ENCODE measurements at regions not wholly inside any gene's neighbourhood (a gene's known extent, or its start where the extent isn't known, plus 50 kb on each side); places are given as distances from the start of the nearest gene placed in this dataset.

GRCh38 chr10:108663587-108663986, 1259.7 kb downstream of the XPNPEP1 start:
- Histone ChIP-seq H3K4me2 (ENCODE audit: low read length) (no peak overlapping the region), H3K79me2 (replicated peaks; ENCODE audit: insufficient read depth, low read length) (no peaks in the 10 kb centered on the region), H3K9me2 (ENCODE audit: insufficient read depth, low read length) (no peaks in the 10 kb centered on the region), H3K36me3 (ENCODE audit: insufficient read depth, low read length) (no peaks in the 10 kb centered on the region), H3K9ac (ENCODE audit: low read length) (no peak overlapping the region), H2AFZ (ENCODE audit: low read depth, low read length) (no peak overlapping the region), H3K27ac (ENCODE audit: low read length) (no peak overlapping the region), H3K27me3 (ENCODE audit: insufficient read depth, low read depth, low read length) (no peaks in the 10 kb centered on the region), H3K4me3 (ENCODE audit: low read length) (no peak overlapping the region), H3F3A (ENCODE audit: insufficient read depth, low read length, poor library complexity, severe bottlenecking) (no peaks in the 10 kb centered on the region), H3K9me3 (ENCODE audit: low read length) (no peaks in the 10 kb centered on the region), H4K20me1 (ENCODE audit: insufficient read depth) (no peaks in the 10 kb centered on the region)
- TF ChIP-seq EP300 (conservative IDR thresholded peaks at IDR 0.05; ENCODE audit: poor library complexity, severe bottlenecking) (no peak), SMC3 (conservative IDR thresholded peaks at IDR 0.05; ENCODE audit: poor library complexity) (no peak), MXI1 (conservative IDR thresholded peaks at IDR 0.05; ENCODE audit: poor library complexity, severe bottlenecking) (no peak), RAD21 (conservative IDR thresholded peaks at IDR 0.05) (no peak), EZH2 (IDR thresholded peaks at IDR 0.05; ENCODE audit: borderline replicate concordance, insufficient read depth, low read length, poor library complexity, severe bottlenecking) (no peak)
- TF ChIP-seq, protein P1, sequence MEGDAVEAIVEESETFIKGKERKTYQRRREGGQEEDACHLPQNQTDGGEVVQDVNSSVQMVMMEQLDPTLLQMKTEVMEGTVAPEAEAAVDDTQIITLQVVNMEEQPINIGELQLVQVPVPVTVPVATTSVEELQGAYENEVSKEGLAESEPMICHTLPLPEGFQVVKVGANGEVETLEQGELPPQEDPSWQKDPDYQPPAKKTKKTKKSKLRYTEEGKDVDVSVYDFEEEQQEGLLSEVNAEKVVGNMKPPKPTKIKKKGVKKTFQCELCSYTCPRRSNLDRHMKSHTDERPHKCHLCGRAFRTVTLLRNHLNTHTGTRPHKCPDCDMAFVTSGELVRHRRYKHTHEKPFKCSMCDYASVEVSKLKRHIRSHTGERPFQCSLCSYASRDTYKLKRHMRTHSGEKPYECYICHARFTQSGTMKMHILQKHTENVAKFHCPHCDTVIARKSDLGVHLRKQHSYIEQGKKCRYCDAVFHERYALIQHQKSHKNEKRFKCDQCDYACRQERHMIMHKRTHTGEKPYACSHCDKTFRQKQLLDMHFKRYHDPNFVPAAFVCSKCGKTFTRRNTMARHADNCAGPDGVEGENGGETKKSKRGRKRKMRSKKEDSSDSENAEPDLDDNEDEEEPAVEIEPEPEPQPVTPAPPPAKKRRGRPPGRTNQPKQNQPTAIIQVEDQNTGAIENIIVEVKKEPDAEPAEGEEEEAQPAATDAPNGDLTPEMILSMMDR (IDR thresholded peaks at IDR 0.05; ENCODE audit: poor library complexity, severe bottlenecking), result no peak

- no peak for TF ChIP-seq EZH2 (IDR thresholded peaks at IDR 0.05; ENCODE audit: borderline replicate concordance, insufficient read depth, low read length, poor library complexity, severe bottlenecking)
- TF ChIP-seq REST (IDR thresholded peaks at IDR 0.05; ENCODE audit: borderline replicate concordance), result no peak
- no peak for TF ChIP-seq SMC3 (conservative IDR thresholded peaks at IDR 0.05; ENCODE audit: poor library complexity)
- TF ChIP-seq TAF1 (IDR thresholded peaks at IDR 0.05; ENCODE audit: low read depth), result no peak
- no peak for TF ChIP-seq EP300 (conservative IDR thresholded peaks at IDR 0.05; ENCODE audit: poor library complexity, severe bottlenecking)
- no peak for TF ChIP-seq MXI1 (conservative IDR thresholded peaks at IDR 0.05; ENCODE audit: poor library complexity, severe bottlenecking)
- no peak for TF ChIP-seq RAD21 (conservative IDR thresholded peaks at IDR 0.05)
- TF ChIP-seq POLR2AphosphoS5 (IDR thresholded peaks at IDR 0.05), result no peak
- TF ChIP-seq, protein P1 (IDR thresholded peaks at IDR 0.05; ENCODE audit: poor library complexity, severe bottlenecking), result no peak
- Histone ChIP-seq H3F3A (ENCODE audit: insufficient read depth, low read length, poor library complexity, severe bottlenecking) (no peaks in the 10 kb centered on the region), H3K9me3 (ENCODE audit: low read length) (no peaks in the 10 kb centered on the region), H2AFZ (ENCODE audit: low read depth, low read length) (no peak overlapping the region), H3K4me3 (ENCODE audit: low read length) (no peak overlapping the region), H3K27ac (ENCODE audit: low read length) (no peak overlapping the region), H3K9me2 (ENCODE audit: insufficient read depth, low read length) (no peaks in the 10 kb centered on the region), H3K27me3 (ENCODE audit: insufficient read depth, low read depth, low read length) (no peaks in the 10 kb centered on the region), H3K36me3 (ENCODE audit: insufficient read depth, low read length) (no peaks in the 10 kb centered on the region), H3K4me2 (ENCODE audit: low read length) (no peak overlapping the region), H3K79me2 (replicated peaks; ENCODE audit: insufficient read depth, low read length) (no peaks in the 10 kb centered on the region), H4K20me1 (ENCODE audit: insufficient read depth) (no peaks in the 10 kb centered on the region), H3K9ac (ENCODE audit: low read length) (no peak overlapping the region)
These were observed 1260.3 kb downstream of the XPNPEP1 start for GRCh38 chr10:108662975-108663374.
